ENCODE measurements at regions not wholly inside any gene's neighbourhood (a gene's known extent, or its start where the extent isn't known, plus 50 kb on each side); places are given as distances from the start of the nearest gene placed in this dataset.

DNA sequence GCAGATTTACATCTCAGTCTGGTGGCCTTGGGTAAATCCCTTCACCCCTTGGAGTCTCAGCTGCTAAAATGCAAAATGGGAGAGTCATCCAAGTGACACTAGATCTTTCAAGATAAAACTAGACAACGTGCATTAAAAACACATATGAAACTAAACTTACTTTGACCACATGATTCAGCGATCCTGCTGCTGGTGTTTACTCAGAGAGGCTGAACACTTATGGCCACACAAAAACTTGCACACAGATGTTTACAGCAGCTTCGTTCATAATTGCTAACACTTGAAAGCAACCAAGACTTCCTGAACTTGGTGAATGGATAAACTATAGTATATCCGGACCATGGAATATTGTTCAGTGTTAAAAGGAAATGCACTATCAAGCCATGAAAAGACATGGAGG is 55.3 kb upstream of the GPR6 start:
- no peaks in the 10 kb centered on the region for H3K36me3 Mint-ChIP-seq (ENCODE audit: low read depth)
- TF ChIP-seq, protein P1, sequence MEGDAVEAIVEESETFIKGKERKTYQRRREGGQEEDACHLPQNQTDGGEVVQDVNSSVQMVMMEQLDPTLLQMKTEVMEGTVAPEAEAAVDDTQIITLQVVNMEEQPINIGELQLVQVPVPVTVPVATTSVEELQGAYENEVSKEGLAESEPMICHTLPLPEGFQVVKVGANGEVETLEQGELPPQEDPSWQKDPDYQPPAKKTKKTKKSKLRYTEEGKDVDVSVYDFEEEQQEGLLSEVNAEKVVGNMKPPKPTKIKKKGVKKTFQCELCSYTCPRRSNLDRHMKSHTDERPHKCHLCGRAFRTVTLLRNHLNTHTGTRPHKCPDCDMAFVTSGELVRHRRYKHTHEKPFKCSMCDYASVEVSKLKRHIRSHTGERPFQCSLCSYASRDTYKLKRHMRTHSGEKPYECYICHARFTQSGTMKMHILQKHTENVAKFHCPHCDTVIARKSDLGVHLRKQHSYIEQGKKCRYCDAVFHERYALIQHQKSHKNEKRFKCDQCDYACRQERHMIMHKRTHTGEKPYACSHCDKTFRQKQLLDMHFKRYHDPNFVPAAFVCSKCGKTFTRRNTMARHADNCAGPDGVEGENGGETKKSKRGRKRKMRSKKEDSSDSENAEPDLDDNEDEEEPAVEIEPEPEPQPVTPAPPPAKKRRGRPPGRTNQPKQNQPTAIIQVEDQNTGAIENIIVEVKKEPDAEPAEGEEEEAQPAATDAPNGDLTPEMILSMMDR (IDR thresholded peaks at IDR 0.05) = no peak
- ATAC-seq = no peak

DNA sequence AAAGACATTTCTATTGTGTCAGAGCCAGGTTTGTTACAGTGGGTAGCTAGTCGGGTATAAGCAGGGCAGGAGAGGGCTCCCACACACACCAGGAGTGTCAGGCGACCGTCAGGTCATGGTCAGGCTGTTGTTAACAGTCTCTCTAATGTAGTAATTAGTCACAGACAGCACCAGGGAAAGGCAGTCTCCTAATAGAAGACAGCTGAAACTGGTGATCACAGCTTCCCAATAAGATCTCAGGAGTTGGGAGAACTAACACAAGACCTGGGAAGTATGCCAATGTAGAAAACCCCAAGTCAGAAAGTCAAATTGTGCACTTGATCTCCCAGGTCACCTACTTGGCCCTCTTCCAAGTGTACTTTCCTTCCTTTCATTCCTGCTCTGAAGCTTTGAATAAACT is 53.0 kb upstream of the GPR6 start:
- intact Hi-C loops (cut with micrococcal nuclease) = no loop called here
- DNase-seq (no peak), ATAC-seq (no peak)
- TF ChIP-seq, protein P1 (IDR thresholded peaks at IDR 0.05) = no peak
- Mint-ChIP-seq H3K27ac (no peak overlapping the region), H3K36me3 (ENCODE audit: low read depth) (no peaks in the 10 kb centered on the region), H3K27me3 (peaks cover 24% of the 10 kb centered on the region), H3K9me3 (no peaks in the 10 kb centered on the region), H3K4me3 (no peak overlapping the region), H3K4me1 (ENCODE audit: low read depth) (no peaks in the 10 kb centered on the region)
- ChIA-PET POLR2A (no interaction called here), CTCF (no interaction called here)

More for the DNA sequence above, 55.3 kb upstream of the GPR6 start:
- no peak for DNase-seq
- H3K4me1 Mint-ChIP-seq (ENCODE audit: low read depth) = no peaks in the 10 kb centered on the region
- no peak overlapping the region for H3K27ac Mint-ChIP-seq
- H3K27me3 Mint-ChIP-seq = peaks cover 24% of the 10 kb centered on the region
- H3K9me3 Mint-ChIP-seq = no peaks in the 10 kb centered on the region
- CTCF ChIA-PET = no interaction called here
- no peak overlapping the region for H3K4me3 Mint-ChIP-seq
- intact Hi-C loops (cut with micrococcal nuclease) = no loop called here
- POLR2A ChIA-PET = no interaction called here

DNA sequence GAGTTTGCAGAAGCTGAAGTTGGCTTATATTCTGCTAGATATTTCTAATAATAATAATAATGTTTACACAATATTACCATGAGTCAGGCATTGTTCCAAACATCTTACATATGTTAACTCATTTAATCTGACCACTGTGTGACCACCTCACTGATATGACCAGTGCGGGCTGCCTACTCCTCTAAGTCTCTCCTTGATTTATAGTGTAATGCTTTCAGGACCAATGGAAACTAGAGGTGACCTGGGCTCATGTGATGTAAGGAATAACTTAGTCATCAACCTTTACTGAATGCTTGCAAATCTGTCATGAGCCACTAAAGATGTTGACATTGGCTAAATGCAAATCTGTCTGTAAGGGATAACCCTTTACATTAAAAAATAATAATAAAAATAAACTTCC is 51.1 kb upstream of the GPR6 start:
- Mint-ChIP-seq H3K4me1 (ENCODE audit: low read depth) (no peaks in the 10 kb centered on the region), H3K36me3 (ENCODE audit: low read depth) (no peaks in the 10 kb centered on the region), H3K27ac (no peak overlapping the region), H3K4me3 (no peak overlapping the region), H3K27me3 (peaks cover 16% of the 10 kb centered on the region), H3K9me3 (no peaks in the 10 kb centered on the region)
- intact Hi-C loops (cut with micrococcal nuclease) = no loop called here
- ChIA-PET CTCF (no interaction called here), POLR2A (no interaction called here)
- TF ChIP-seq, protein P1 (IDR thresholded peaks at IDR 0.05) = no peak
- DNase-seq (no peak), ATAC-seq (no peak)

Measured in activated CD8-positive, alpha-beta T cell treated with anti-CD3 and anti-CD28 coated beads for 36 hours (primary cell).